ENCODE measurements at regions not wholly inside any gene's neighbourhood (a gene's known extent, or its start where the extent isn't known, plus 50 kb on each side); places are given as distances from the start of the nearest gene placed in this dataset.

- H3K4me2 ChIP-seq (ENCODE audit: low read depth, low read length, poor library complexity, severe bottlenecking) = no peak overlapping the region
Measured at GRCh38 chr4:32022071-32022470, 1301.9 kb downstream of the PCDH7 start.

DNA sequence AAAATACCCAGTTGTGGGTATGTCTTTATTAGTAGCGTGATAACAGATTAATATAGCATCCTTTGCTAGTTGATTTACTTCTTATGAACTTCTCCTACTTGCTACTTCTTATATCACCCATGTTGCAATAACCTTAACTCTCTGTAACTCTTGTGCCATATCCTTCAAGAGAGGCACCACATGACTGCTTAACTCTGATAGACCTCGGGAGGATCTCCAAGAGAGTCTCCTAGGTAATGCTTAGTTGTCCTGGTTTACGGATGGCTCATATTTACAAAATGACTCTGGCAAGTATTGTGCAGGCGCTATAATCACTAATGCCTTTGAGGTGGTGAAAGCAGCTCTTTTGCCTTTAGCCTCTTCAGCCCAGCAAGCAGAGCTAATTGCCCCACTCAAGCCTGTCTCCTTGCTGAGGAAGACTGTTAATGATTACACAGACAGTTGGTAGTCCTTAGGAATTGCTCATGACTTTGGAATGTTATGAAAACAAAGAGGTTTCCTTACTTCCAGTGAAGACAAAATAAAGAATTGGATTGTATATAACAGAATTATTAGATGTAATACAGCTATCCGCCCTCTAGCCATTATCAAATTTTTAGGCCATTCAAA is 1305.8 kb downstream of the PCDH7 start:
- Histone ChIP-seq H3K9me2 (replicated peaks; ENCODE audit: low read depth, low read length) (no peaks in the 10 kb centered on the region), H3K4me2 (ENCODE audit: low read depth, low read length, poor library complexity, severe bottlenecking) (no peak overlapping the region), H3K9me3 (ENCODE audit: insufficient read depth, low read depth, low read length) (no peaks in the 10 kb centered on the region), H3K4me3 (ENCODE audit: low read length, poor library complexity, severe bottlenecking) (no peak overlapping the region), H3F3A (ENCODE audit: low read depth) (no peaks in the 10 kb centered on the region), H3K79me2 (ENCODE audit: insufficient read depth, low read length) (no peaks in the 10 kb centered on the region), H3K4me1 (ENCODE audit: insufficient read depth, low read length, poor library complexity, severe bottlenecking) (no peaks in the 10 kb centered on the region), H3K27me3 (ENCODE audit: insufficient read depth, low read length, poor library complexity, severe bottlenecking) (no peaks in the 10 kb centered on the region), H3K9ac (ENCODE audit: low read depth, low read length, poor library complexity, severe bottlenecking) (no peak overlapping the region), H3K36me3 (ENCODE audit: insufficient read depth, low read length) (no peaks in the 10 kb centered on the region), H2AFZ (ENCODE audit: low read length) (no peak overlapping the region), H4K20me1 (ENCODE audit: insufficient read depth, low read length, poor library complexity, severe bottlenecking) (no peaks in the 10 kb centered on the region)
- TF ChIP-seq CTCF (conservative IDR thresholded peaks at IDR 0.05; ENCODE audit: low read length) (no peak), EZH2phosphoT487 (IDR thresholded peaks at IDR 0.05; ENCODE audit: borderline replicate concordance) (no peak)

More at GRCh38 chr4:32022071-32022470, 1301.9 kb downstream of the PCDH7 start:
- no peaks in the 10 kb centered on the region for H3F3A ChIP-seq (ENCODE audit: low read depth)
- no peaks in the 10 kb centered on the region for H3K9me3 ChIP-seq (ENCODE audit: insufficient read depth, low read depth, low read length)
- TF ChIP-seq EZH2phosphoT487 (IDR thresholded peaks at IDR 0.05; ENCODE audit: borderline replicate concordance) (no peak), CTCF (conservative IDR thresholded peaks at IDR 0.05; ENCODE audit: low read length) (no peak)
- no peak overlapping the region for H3K9ac ChIP-seq (ENCODE audit: low read depth, low read length, poor library complexity, severe bottlenecking)
- no peaks in the 10 kb centered on the region for H3K79me2 ChIP-seq (ENCODE audit: insufficient read depth, low read length)
- no peaks in the 10 kb centered on the region for H3K36me3 ChIP-seq (ENCODE audit: insufficient read depth, low read length)
- no peak overlapping the region for H2AFZ ChIP-seq (ENCODE audit: low read length)
- no peak overlapping the region for H3K4me3 ChIP-seq (ENCODE audit: low read length, poor library complexity, severe bottlenecking)
- H3K4me1 ChIP-seq (ENCODE audit: insufficient read depth, low read length, poor library complexity, severe bottlenecking) = no peaks in the 10 kb centered on the region
- no peaks in the 10 kb centered on the region for H4K20me1 ChIP-seq (ENCODE audit: insufficient read depth, low read length, poor library complexity, severe bottlenecking)
- H3K27me3 ChIP-seq (ENCODE audit: insufficient read depth, low read length, poor library complexity, severe bottlenecking) = no peaks in the 10 kb centered on the region
- H3K9me2 ChIP-seq (replicated peaks; ENCODE audit: low read depth, low read length) = 0 out of 2 replicates have a peak, but pooled peaks cover 3% of the 10 kb centered on the region

DNA sequence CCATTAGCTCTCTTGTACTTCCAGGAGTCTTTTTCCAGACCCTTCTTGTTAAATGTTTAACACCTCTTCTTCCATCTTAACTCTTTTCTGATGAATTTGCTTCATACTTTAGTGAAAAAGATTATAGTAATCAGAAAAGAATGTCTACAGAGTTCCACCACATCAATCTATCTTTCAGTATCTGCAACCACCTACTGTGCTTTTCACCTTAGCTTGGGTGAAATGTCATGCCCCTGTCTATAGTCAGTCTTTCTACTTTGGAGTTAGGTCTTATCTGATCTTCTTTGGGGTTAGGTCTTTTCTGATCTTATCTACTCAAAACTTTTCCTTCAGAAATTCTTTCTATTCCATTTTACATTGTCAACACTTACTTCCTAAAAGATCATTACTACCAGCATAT is 1310.2 kb downstream of the PCDH7 start:
- Histone ChIP-seq H3K9me2 (replicated peaks; ENCODE audit: low read depth, low read length) (no peaks in the 10 kb centered on the region), H3K36me3 (ENCODE audit: insufficient read depth, low read length) (no peaks in the 10 kb centered on the region), H3K79me2 (ENCODE audit: insufficient read depth, low read length) (no peaks in the 10 kb centered on the region), H3K9me3 (ENCODE audit: insufficient read depth, low read depth, low read length) (no peaks in the 10 kb centered on the region), H3K27me3 (ENCODE audit: insufficient read depth, low read length, poor library complexity, severe bottlenecking) (no peaks in the 10 kb centered on the region), H3K9ac (ENCODE audit: low read depth, low read length, poor library complexity, severe bottlenecking) (no peak overlapping the region), H3K4me2 (ENCODE audit: low read depth, low read length, poor library complexity, severe bottlenecking) (no peak overlapping the region), H3F3A (ENCODE audit: low read depth) (no peaks in the 10 kb centered on the region), H2AFZ (ENCODE audit: low read length) (no peak overlapping the region), H3K4me1 (ENCODE audit: insufficient read depth, low read length, poor library complexity, severe bottlenecking) (no peaks in the 10 kb centered on the region), H4K20me1 (ENCODE audit: insufficient read depth, low read length, poor library complexity, severe bottlenecking) (no peaks in the 10 kb centered on the region), H3K4me3 (ENCODE audit: low read length, poor library complexity, severe bottlenecking) (no peak overlapping the region)
- TF ChIP-seq EZH2phosphoT487 (IDR thresholded peaks at IDR 0.05; ENCODE audit: borderline replicate concordance) (no peak), CTCF (conservative IDR thresholded peaks at IDR 0.05; ENCODE audit: low read length) (no peak)

Data from Loucy (cell line).